EL (cell line): ENCODE measurements at regions not wholly inside any gene's neighbourhood (a gene's known extent, or its start where the extent isn't known, plus 50 kb on each side); places are given as distances from the start of the nearest gene placed in this dataset.
"Not testable (repeated sequence)": the region's sequence is repeated elsewhere in the genome, so short reads cannot be mapped to it uniquely, and the experiment has no call there.

ENCODE experiments used
- DNase-seq: peaks from one replicate; pipeline ENCODE4 v3.0.0-alpha.2; 2016

- no peak for DNase-seq
Measured at GRCh38 chr18:42334931-42335330, 379.9 kb downstream of the PIK3C3 start.

GRCh38 chr18:42336139-42336538, 381.1 kb downstream of the PIK3C3 start:
- no peak for DNase-seq

- not testable (repeated sequence) for DNase-seq
Measured at GRCh38 chr18:42337337-42337736, 382.3 kb downstream of the PIK3C3 start.

- no peak for DNase-seq
Measured at GRCh38 chr18:42338683-42339082, 383.6 kb downstream of the PIK3C3 start.

GRCh38 chr18:42339372-42339771, 384.3 kb downstream of the PIK3C3 start:
- DNase-seq = no peak

GRCh38 chr18:42340423-42341009, 385.5 kb downstream of the PIK3C3 start:
- no peak for DNase-seq

GRCh38 chr18:42341423-42341822, 386.4 kb downstream of the PIK3C3 start:
- DNase-seq = no peak

- DNase-seq = no peak
Measured at GRCh38 chr18:42348722-42349121, 393.7 kb downstream of the PIK3C3 start.

- DNase-seq = no peak
Measured at GRCh38 chr18:42351455-42351854, 396.4 kb downstream of the PIK3C3 start.

GRCh38 chr18:42360716-42361115, 405.7 kb downstream of the PIK3C3 start:
- DNase-seq = no peak

GRCh38 chr18:42363446-42364441, 408.7 kb downstream of the PIK3C3 start:
- DNase-seq = no peak

- DNase-seq = no peak
Measured at GRCh38 chr18:42364766-42365165, 409.7 kb downstream of the PIK3C3 start.

GRCh38 chr18:42365591-42365990, 410.6 kb downstream of the PIK3C3 start:
- no peak for DNase-seq

- DNase-seq = no peak
Measured at GRCh38 chr18:42373584-42373983, 418.6 kb downstream of the PIK3C3 start.

GRCh38 chr18:42374961-42375360, 419.9 kb downstream of the PIK3C3 start:
- DNase-seq = no peak

GRCh38 chr18:42378854-42379253, 423.8 kb downstream of the PIK3C3 start:
- DNase-seq = not testable (repeated sequence)

- DNase-seq = not testable (repeated sequence)
Measured at GRCh38 chr18:42381236-42381635, 426.2 kb downstream of the PIK3C3 start.

- DNase-seq = no peak
Measured at GRCh38 chr18:42392416-42392815, 437.4 kb downstream of the PIK3C3 start.

GRCh38 chr18:42392926-42393325, 437.9 kb downstream of the PIK3C3 start:
- DNase-seq = no peak

- no peak for DNase-seq
Measured at GRCh38 chr18:42394238-42394637, 439.2 kb downstream of the PIK3C3 start.

- DNase-seq = no peak
Measured at GRCh38 chr18:42401131-42401673, 446.2 kb downstream of the PIK3C3 start.

- no peak for DNase-seq
Measured at GRCh38 chr18:42404151-42404550, 449.1 kb downstream of the PIK3C3 start.

- no peak for DNase-seq
Measured at GRCh38 chr18:42409005-42409404, 454.0 kb downstream of the PIK3C3 start.

GRCh38 chr18:42412281-42412680, 457.2 kb downstream of the PIK3C3 start:
- DNase-seq = no peak
